Caco-2 (cell line): ENCODE measurements at regions not wholly inside any gene's neighbourhood (a gene's known extent, or its start where the extent isn't known, plus 50 kb on each side); places are given as distances from the start of the nearest gene placed in this dataset.

Experiments used
- BruUV-seq: library from RNA; stranded (reverse); fragments of 400-500 nt; replicated peaks from 2 replicates; lab custom pipeline; 2021; lab: Mats Ljungman, UMichigan
- CTCF ChIA-PET: fragments of 300-600 bp; sonication (Branson Sonifier 250); formaldehyde crosslinking; loops from one replicate; lab custom pipeline; 2022; ENCODE audit warnings: antibody characterized with exemption; lab: Charles Lee
- POLR2A ChIA-PET: fragments of 300-600 bp; sonication (Branson Sonifier 250); formaldehyde crosslinking; loops from one replicate; lab custom pipeline; 2022; ENCODE audit warnings: antibody characterized with exemption; lab: Charles Lee
- DNase-seq, 2 experiments: peaks; one replicate each; pipeline versions ENCODE4 v3.0.0 to v3.0.0-alpha.2; 2020 to 2022
- H3K27me3 ChIP-seq: replicated peaks from 2 replicates; pipeline ENCODE4 v1.6.0; 2011; ENCODE audit warnings: low read length; ENCODE audit not compliant: control insufficient read depth, insufficient read depth
- H3K36me3 ChIP-seq: 2 replicates; pipeline ENCODE4 v1.5.1; 2011; ENCODE audit warnings: low read length; ENCODE audit not compliant: control insufficient read depth, insufficient read depth
- H3K4me1 ChIP-seq: fragments of 250-450 bp; sonication (Bioruptor Pico); 2 replicates; pipeline ENCODE4 v1.5.1; 2020; ENCODE audit warnings: mild to moderate bottlenecking
- H3K4me3 ChIP-seq: 2 replicates; pipeline ENCODE4 v1.5.1; 2011; ENCODE audit warnings: low read depth, mild to moderate bottlenecking, control low read depth, low read length
- H3K9me3 ChIP-seq: fragments of 250-450 bp; sonication (Bioruptor Pico); 2 replicates; pipeline ENCODE4 v1.5.1; 2020; ENCODE audit warnings: mild to moderate bottlenecking, moderate library complexity
- H3K27ac Mint-ChIP-seq: one replicate; pipeline ENCODE4 v1.8.0; 2022; ENCODE audit warnings: mixed read lengths; ENCODE audit not compliant: unreplicated experiment
- H3K27me3 Mint-ChIP-seq: one replicate; pipeline ENCODE4 v1.8.0; 2022; ENCODE audit warnings: mixed read lengths; ENCODE audit not compliant: insufficient read depth, unreplicated experiment
- H3K36me3 Mint-ChIP-seq: one replicate; pipeline ENCODE4 v1.8.0; 2022; ENCODE audit warnings: mild to moderate bottlenecking, mixed read lengths; ENCODE audit not compliant: insufficient read depth, unreplicated experiment
- H3K4me1 Mint-ChIP-seq: one replicate; pipeline ENCODE4 v1.8.0; 2022; ENCODE audit warnings: low read depth, mixed read lengths; ENCODE audit not compliant: unreplicated experiment
- H3K4me3 Mint-ChIP-seq: one replicate; pipeline ENCODE4 v1.8.0; 2022; ENCODE audit warnings: mild to moderate bottlenecking, moderate library complexity, mixed read lengths; ENCODE audit not compliant: unreplicated experiment
- H3K9me3 Mint-ChIP-seq: one replicate; pipeline ENCODE4 v1.8.0; 2022; ENCODE audit warnings: mixed read lengths; ENCODE audit not compliant: unreplicated experiment
- intact Hi-C: fragments of 100-400 bp; cut with micrococcal nuclease; formaldehyde crosslinking; loops from one replicate; pipeline ENCODE4 v1.10.0; 2022; ENCODE audit not compliant: unreplicated experiment
- TF ChIP-seq, protein P1 (sequence below), 2 experiments: fragments of 200-600 bp in 1 of 2; IDR thresholded peaks; 1 replicate in 1 of 2; 2 replicates in 1 of 2; pipeline versions ENCODE4 v1.5.1 to v1.8.0; 2011 to 2022; ENCODE audit warnings: antibody characterized with exemption in 1 of 2, control low read depth in 1 of 2, inconsistent platforms in 1 of 2, low read depth in 1 of 2, low read length in 1 of 2, mild to moderate bottlenecking in 1 of 2, moderate library complexity in 1 of 2; ENCODE audit not compliant: insufficient read depth in 1 of 2, severe bottlenecking in 1 of 2, unreplicated experiment in 1 of 2

DNA sequence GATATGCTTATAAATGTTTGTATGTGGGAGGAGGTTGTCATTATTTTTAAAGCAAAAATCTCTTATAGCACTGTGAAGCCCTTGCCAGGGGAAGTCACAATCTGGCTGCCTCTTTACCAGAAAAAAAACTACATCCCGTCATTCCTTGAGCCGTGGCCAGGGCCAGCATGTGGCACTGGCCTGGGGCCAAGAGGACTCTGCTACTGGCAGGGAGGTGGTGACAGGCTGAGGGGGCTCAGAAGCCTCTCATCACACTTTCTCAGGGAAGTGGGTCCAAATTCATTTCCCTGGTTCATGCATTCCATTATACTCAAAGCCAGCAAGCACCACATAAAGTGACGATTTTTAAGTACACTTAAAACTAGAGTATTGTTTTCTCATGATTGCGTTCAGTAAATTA lies 457.3 kb downstream of the ZNF608 start:
- TF ChIP-seq, protein P1, sequence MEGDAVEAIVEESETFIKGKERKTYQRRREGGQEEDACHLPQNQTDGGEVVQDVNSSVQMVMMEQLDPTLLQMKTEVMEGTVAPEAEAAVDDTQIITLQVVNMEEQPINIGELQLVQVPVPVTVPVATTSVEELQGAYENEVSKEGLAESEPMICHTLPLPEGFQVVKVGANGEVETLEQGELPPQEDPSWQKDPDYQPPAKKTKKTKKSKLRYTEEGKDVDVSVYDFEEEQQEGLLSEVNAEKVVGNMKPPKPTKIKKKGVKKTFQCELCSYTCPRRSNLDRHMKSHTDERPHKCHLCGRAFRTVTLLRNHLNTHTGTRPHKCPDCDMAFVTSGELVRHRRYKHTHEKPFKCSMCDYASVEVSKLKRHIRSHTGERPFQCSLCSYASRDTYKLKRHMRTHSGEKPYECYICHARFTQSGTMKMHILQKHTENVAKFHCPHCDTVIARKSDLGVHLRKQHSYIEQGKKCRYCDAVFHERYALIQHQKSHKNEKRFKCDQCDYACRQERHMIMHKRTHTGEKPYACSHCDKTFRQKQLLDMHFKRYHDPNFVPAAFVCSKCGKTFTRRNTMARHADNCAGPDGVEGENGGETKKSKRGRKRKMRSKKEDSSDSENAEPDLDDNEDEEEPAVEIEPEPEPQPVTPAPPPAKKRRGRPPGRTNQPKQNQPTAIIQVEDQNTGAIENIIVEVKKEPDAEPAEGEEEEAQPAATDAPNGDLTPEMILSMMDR (IDR thresholded peaks at IDR 0.05; ENCODE audit: insufficient read depth in 1 of 2, low read depth in 1 of 2, low read length in 1 of 2, severe bottlenecking in 1 of 2, unreplicated experiment in 1 of 2): no peak
- Mint-ChIP-seq H3K27me3 (no peaks in the 10 kb centered on the region), H3K36me3 (peaks cover 5% of the 10 kb centered on the region), H3K4me1 (peaks cover 23% of the 10 kb centered on the region), H3K4me3 (no peak overlapping the region), H3K27ac (peak overlapping the region; percentile 13), H3K9me3 (peaks cover 42% of the 10 kb centered on the region)
- Histone ChIP-seq H3K4me3 (no peak overlapping the region), H3K36me3 (no peaks in the 10 kb centered on the region), H3K4me1 (peaks cover 21% of the 10 kb centered on the region; the same call in 1 of the 2 replicates), H3K9me3 (no peaks in the 10 kb centered on the region), H3K27me3 (no peaks in the 10 kb centered on the region)
- POLR2A ChIA-PET: interaction anchor here (0.6 kb wide), 1 partner anchor 110 kb away, joined by 8 read pairs; no protein-coding TSS in a partner anchor
- no peak for DNase-seq
- CTCF ChIA-PET: interaction anchor here (1.2 kb wide), 2 partner anchors 12 to 238 kb away, joined by 3 to 6 read pairs; no protein-coding TSS in a partner anchor
- intact Hi-C loops: loop anchor here (1.0 to 5.0 kb wide), 3 partner anchors 292 to 458 kb away; partner anchors contain the start of gene ZNF608
- no TSS peak for BruUV-seq

DNA sequence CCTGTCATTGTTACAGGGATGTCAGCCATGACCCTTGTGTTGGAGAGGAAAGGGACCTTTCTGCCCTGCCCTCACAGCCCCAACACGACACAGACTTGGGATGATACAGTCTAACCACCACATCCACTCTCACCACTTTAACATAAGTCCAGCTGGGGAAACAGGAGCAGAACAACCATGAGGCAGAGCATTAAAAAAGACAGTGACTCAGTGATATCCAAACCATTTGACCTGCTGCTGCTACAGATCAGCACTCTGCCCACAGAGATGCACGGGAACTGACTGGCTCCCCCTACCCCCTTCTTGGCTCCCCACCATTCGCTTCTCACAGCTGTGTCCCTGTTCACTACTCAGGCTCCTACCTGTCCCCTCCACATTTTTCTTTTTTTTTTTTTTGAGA lies 458.6 kb downstream of the ZNF608 start:
- peaks cover 5% of the 10 kb centered on the region for H3K36me3 Mint-ChIP-seq
- no TSS peak for BruUV-seq
- ChIA-PET POLR2A (no interaction called here), CTCF (no interaction called here)
- Histone ChIP-seq H3K4me3 (no peak overlapping the region), H3K9me3 (no peaks in the 10 kb centered on the region), H3K27me3 (no peaks in the 10 kb centered on the region), H3K4me1 (peaks cover 21% of the 10 kb centered on the region; the same call in 1 of the 2 replicates), H3K36me3 (no peaks in the 10 kb centered on the region)
- peaks cover 41% of the 10 kb centered on the region for H3K9me3 Mint-ChIP-seq
- no peak overlapping the region for H3K4me3 Mint-ChIP-seq
- TF ChIP-seq, protein P1 (IDR thresholded peaks at IDR 0.05; ENCODE audit: insufficient read depth in 1 of 2, low read depth in 1 of 2, low read length in 1 of 2, severe bottlenecking in 1 of 2, unreplicated experiment in 1 of 2): no peak
- H3K27ac Mint-ChIP-seq: no peak overlapping the region
- no peaks in the 10 kb centered on the region for H3K27me3 Mint-ChIP-seq
- H3K4me1 Mint-ChIP-seq: peaks cover 32% of the 10 kb centered on the region
- intact Hi-C loops: loop anchor here (5.0 kb wide), 2 partner anchors 351 to 459 kb away; partner anchors contain the start of gene ZNF608
- no peak for DNase-seq

DNA sequence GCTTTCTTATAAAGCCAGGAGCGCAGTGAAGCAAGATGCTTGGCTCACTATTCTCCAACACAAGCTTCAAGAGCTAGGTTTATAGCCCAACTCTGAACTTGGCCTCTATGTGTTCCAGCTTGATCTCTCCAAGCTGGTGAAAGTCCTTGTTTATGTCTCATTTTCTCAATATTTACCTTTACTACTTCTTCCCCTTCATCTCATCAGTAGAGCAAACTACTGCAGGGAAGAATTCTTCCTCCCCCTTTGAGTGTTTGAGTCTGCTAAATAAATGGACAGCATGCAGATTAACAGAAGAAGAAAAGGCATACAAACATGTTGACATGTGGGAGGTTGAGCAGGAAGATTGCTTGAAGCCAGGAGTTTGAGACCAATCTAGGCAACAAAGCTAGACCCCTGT lies 460.7 kb downstream of the ZNF608 start:
- Mint-ChIP-seq H3K27ac (no peak overlapping the region), H3K36me3 (peaks cover 5% of the 10 kb centered on the region), H3K9me3 (peaks cover 41% of the 10 kb centered on the region), H3K27me3 (no peaks in the 10 kb centered on the region), H3K4me3 (no peak overlapping the region), H3K4me1 (peaks cover 38% of the 10 kb centered on the region)
- intact Hi-C loops: loop anchor here (5.0 kb wide), 2 partner anchors 348 to 462 kb away; partner anchors contain the start of gene ZNF608
- DNase-seq: no peak
- Histone ChIP-seq H3K27me3 (no peaks in the 10 kb centered on the region), H3K36me3 (no peaks in the 10 kb centered on the region), H3K4me1 (peaks cover 21% of the 10 kb centered on the region; the same call in 1 of the 2 replicates), H3K4me3 (no peak overlapping the region), H3K9me3 (no peaks in the 10 kb centered on the region)
- CTCF ChIA-PET: no interaction called here
- BruUV-seq: no TSS peak
- TF ChIP-seq, protein P1 (IDR thresholded peaks at IDR 0.05; ENCODE audit: insufficient read depth in 1 of 2, low read depth in 1 of 2, low read length in 1 of 2, severe bottlenecking in 1 of 2, unreplicated experiment in 1 of 2): no peak
- POLR2A ChIA-PET: no interaction called here
